ENCODE measurements at regions not wholly inside any gene's neighbourhood (a gene's known extent, or its start where the extent isn't known, plus 50 kb on each side); places are given as distances from the start of the nearest gene placed in this dataset.
"Not testable (repeated sequence)": the region's sequence is repeated elsewhere in the genome, so short reads cannot be mapped to it uniquely, and the experiment has no call there.

GRCh38 chr11:87628026-87628580 is 547.1 kb downstream of the RAB38 start:
- Histone ChIP-seq H3K4me1 (no peaks in the 10 kb centered on the region), H3K36me3 (no peaks in the 10 kb centered on the region), H3K27ac (no peak overlapping the region), H3K4me3 (no peak overlapping the region), H3K27me3 (no peaks in the 10 kb centered on the region), H3K9me3 (no peaks in the 10 kb centered on the region)
- TF ChIP-seq EP300 (IDR thresholded peaks at IDR 0.05) (no peak), POLR2AphosphoS5 (IDR thresholded peaks at IDR 0.05) (no peak), POLR2A (IDR thresholded peaks at IDR 0.05) (no peak), CTCF (IDR thresholded peaks at IDR 0.05) (no peak)
- no peak for ATAC-seq
- 55 to 71% methylated on average over 2 to 5 of the region's 5 CpGs for WGBS, 2 donors (ENCODE audit: low coverage in 1 of 2)

GRCh38 chr11:87623531-87624365 is 551.5 kb downstream of the RAB38 start:
- ATAC-seq, H3K27ac ChIP-seq, H3K4me1 ChIP-seq, H3K9me3 ChIP-seq, H3K27me3 ChIP-seq, H3K36me3 ChIP-seq, H3K4me3 ChIP-seq: not testable (repeated sequence)
- WGBS, 2 donors (ENCODE audit: low coverage in 1 of 2) = 89 to 96% methylated on average over 8 to 11 of the region's 24 CpGs

GRCh38 chr11:87616511-87616910 is 558.7 kb downstream of the RAB38 start:
- H3K4me1 ChIP-seq = no peaks in the 10 kb centered on the region
- no peak overlapping the region for H3K27ac ChIP-seq
- no peaks in the 10 kb centered on the region for H3K27me3 ChIP-seq
- no peak overlapping the region for H3K4me3 ChIP-seq
- no peaks in the 10 kb centered on the region for H3K9me3 ChIP-seq
- H3K36me3 ChIP-seq = no peaks in the 10 kb centered on the region
- ATAC-seq = no peak
- TF ChIP-seq CTCF (IDR thresholded peaks at IDR 0.05) (no peak), POLR2A (IDR thresholded peaks at IDR 0.05) (no peak), EP300 (IDR thresholded peaks at IDR 0.05) (no peak), POLR2AphosphoS5 (IDR thresholded peaks at IDR 0.05) (no peak)

GRCh38 chr11:87604350-87604749 is 566.6 kb downstream of the TMEM135 start:
- Histone ChIP-seq H3K36me3 (no peaks in the 10 kb centered on the region), H3K27ac (no peak overlapping the region), H3K27me3 (no peaks in the 10 kb centered on the region), H3K4me3 (no peak overlapping the region), H3K9me3 (no peaks in the 10 kb centered on the region), H3K4me1 (no peaks in the 10 kb centered on the region)
- ATAC-seq = no peak
- no peak for TF ChIP-seq POLR2A (IDR thresholded peaks at IDR 0.05)
- no peak for TF ChIP-seq CTCF (IDR thresholded peaks at IDR 0.05)
- TF ChIP-seq POLR2AphosphoS5 (IDR thresholded peaks at IDR 0.05) = no peak
- no peak for TF ChIP-seq EP300 (IDR thresholded peaks at IDR 0.05)

GRCh38 chr11:87603887-87604286 is 566.2 kb downstream of the TMEM135 start:
- Histone ChIP-seq H3K9me3 (no peaks in the 10 kb centered on the region), H3K4me3 (no peak overlapping the region), H3K36me3 (no peaks in the 10 kb centered on the region), H3K27me3 (no peaks in the 10 kb centered on the region), H3K27ac (no peak overlapping the region), H3K4me1 (no peaks in the 10 kb centered on the region)
- WGBS, 2 donors (ENCODE audit: low coverage in 1 of 2) = 100% methylated on average over 1 of the region's 2 CpGs; no CpG with 5 or more reads in 1 of the 2 donors
- TF ChIP-seq POLR2A (IDR thresholded peaks at IDR 0.05) (no peak), POLR2AphosphoS5 (IDR thresholded peaks at IDR 0.05) (no peak), EP300 (IDR thresholded peaks at IDR 0.05) (no peak), CTCF (IDR thresholded peaks at IDR 0.05) (no peak)
- no peak for ATAC-seq

All from gastroesophageal sphincter (tissue), 4 donors.